GM21515 (cell line): ENCODE measurements at regions not wholly inside any gene's neighbourhood (a gene's known extent, or its start where the extent isn't known, plus 50 kb on each side); places are given as distances from the start of the nearest gene placed in this dataset.

ENCODE experiments used
- ATAC-seq: cut with Tn5 transposase; IDR thresholded peaks from one replicate; pipeline ENCODE4 v1.9.1; 2021; ENCODE audit not compliant: unreplicated experiment

DNA sequence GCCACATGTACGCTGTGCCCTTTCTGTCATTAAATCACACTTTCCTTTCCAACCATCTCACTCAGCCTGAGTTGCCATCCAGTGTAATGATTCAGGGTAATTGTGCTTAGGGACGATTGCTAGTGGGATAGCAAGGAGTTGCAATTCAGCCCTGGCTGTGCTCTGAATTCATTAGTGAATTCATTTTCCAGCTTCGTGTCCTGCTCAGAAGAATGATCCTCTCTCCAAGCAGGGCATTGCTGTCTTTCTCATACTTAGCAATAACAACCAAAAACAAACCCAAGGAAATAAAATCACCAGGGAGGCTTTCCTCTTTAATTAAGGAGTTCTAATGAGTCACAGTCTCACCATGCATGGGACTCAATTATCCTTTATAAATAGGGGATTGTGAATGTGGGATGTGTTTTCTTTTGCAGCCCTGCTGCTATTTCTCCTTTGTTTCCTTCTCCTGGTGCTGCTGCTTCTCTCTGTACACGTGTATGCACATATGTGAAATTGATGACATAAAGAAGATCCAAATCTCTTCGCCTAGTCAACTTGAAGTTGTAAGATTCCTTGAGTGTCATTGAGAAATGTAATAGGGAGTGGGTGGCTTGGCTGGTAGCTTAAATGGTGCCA, 167.0 kb downstream of the TSEN15 start:
- no peak for ATAC-seq

GRCh38 chr1:184219414-184219813, 167.4 kb upstream of the C1orf21 start:
- no peak for ATAC-seq

GRCh38 chr1:184219883-184220282, 166.9 kb upstream of the C1orf21 start:
- no peak for ATAC-seq

GRCh38 chr1:184221087-184221486, 165.7 kb upstream of the C1orf21 start:
- no peak for ATAC-seq

DNA sequence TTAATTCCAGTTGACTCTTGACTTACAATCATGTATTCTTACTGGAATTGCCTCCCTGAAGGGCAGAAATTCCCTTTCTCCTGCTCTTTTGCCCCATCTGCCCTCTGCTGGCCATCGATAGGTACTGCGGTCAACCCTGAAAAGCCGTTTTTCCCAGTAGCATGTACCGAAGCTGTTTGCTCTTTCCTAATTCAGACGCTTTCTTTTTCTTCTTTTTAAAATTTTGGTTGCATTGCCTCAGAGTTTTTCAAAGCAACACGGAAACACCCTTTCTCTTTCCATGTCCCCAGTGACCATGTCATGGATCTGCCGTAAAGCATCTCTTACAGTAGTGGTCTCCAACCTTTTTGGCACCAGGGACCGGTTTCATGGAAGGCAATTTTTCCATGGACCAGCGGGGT, 164.2 kb upstream of the C1orf21 start:
- no peak for ATAC-seq

GRCh38 chr1:184223216-184223615, 163.6 kb upstream of the C1orf21 start:
- no peak for ATAC-seq

GRCh38 chr1:184225283-184226099, 161.3 kb upstream of the C1orf21 start:
- no peak for ATAC-seq

GRCh38 chr1:184226100-184226487, 160.7 kb upstream of the C1orf21 start:
- no peak for ATAC-seq

DNA sequence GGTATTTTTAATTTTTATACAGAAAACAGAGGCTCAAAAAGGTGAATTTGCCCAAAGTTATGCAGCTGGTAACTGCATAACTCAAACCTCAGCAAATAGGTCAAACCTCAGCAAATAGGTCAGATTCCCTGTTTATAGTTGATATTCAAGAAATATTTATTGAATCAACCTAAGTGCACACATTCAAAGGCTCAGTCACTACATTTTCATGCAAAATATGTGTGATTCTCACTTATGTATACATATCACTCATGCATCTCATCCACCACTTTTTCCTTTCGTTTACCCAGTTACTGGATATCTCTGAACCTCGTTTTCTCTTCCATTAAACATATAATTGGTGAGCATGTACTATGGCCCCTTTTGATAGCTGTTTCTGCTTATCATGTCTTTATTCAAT, 158.3 kb upstream of the C1orf21 start:
- ATAC-seq, result no peak

- ATAC-seq, result no peak
These were observed 149.2 kb upstream of the C1orf21 start for GRCh38 chr1:184237588-184237987.

DNA sequence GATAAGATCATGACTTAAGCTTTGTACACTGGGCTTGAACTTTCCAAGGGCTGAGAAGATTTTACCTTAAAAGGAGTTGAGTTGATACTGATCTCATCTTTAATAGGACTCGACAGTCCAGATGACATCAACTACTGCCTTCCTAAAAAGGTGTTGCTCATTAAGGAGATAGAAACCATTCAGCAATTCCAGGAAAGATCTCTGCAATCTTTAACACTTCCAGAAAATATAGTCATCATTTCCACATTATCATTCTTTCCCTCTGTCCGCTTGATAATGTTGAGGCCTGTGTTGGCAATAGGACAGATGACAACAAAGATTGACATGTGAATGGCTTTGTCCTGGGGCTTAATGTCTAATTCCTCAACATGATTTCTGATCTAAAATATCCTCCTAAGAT, 145.4 kb upstream of the C1orf21 start:
- no peak for ATAC-seq

GRCh38 chr1:184242507-184242943, 144.3 kb upstream of the C1orf21 start:
- ATAC-seq, result no peak

- no peak for ATAC-seq
These were observed 141.9 kb upstream of the C1orf21 start for GRCh38 chr1:184244962-184245361.

- ATAC-seq, result no peak
These were observed 139.2 kb upstream of the C1orf21 start for GRCh38 chr1:184247671-184248070.

GRCh38 chr1:184253921-184254320, 132.9 kb upstream of the C1orf21 start:
- no peak for ATAC-seq

GRCh38 chr1:184254849-184255248, 132.0 kb upstream of the C1orf21 start:
- no peak for ATAC-seq

GRCh38 chr1:184255560-184255959, 131.3 kb upstream of the C1orf21 start:
- ATAC-seq, result no peak

GRCh38 chr1:184257873-184258272, 129.0 kb upstream of the C1orf21 start:
- ATAC-seq, result no peak

DNA sequence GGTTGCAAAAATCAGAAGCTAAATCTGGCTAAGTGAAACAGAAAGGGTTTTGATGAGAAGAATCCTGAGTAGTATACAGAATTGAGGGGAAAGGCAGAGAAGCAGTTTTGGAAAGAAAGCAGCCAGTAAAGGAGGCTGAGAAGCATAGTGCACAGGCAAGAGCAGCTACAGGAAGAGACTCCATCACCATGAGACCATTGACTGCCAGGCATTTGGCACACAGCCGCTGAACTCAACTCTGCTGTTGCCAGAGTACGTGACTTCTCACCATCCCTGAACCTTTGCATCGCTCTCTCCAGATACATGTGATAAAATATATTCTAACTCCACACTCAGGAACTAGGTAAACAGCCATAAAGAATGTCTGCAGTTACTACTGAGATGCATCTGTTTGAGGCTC, 128.3 kb upstream of the C1orf21 start:
- no peak for ATAC-seq

- ATAC-seq, result no peak
These were observed 126.4 kb upstream of the C1orf21 start for GRCh38 chr1:184260382-184260781.

GRCh38 chr1:184262109-184262508, 124.7 kb upstream of the C1orf21 start:
- ATAC-seq, result no peak

- ATAC-seq, result no peak
These were observed 119.1 kb upstream of the C1orf21 start for GRCh38 chr1:184267747-184268146.

- ATAC-seq, result no peak
These were observed 116.3 kb upstream of the C1orf21 start for GRCh38 chr1:184270556-184270955.
